ENCODE measurements at regions not wholly inside any gene's neighbourhood (a gene's known extent, or its start where the extent isn't known, plus 50 kb on each side); places are given as distances from the start of the nearest gene placed in this dataset.
"Not testable (repeated sequence)": the region's sequence is repeated elsewhere in the genome, so short reads cannot be mapped to it uniquely, and the experiment has no call there.

DNA sequence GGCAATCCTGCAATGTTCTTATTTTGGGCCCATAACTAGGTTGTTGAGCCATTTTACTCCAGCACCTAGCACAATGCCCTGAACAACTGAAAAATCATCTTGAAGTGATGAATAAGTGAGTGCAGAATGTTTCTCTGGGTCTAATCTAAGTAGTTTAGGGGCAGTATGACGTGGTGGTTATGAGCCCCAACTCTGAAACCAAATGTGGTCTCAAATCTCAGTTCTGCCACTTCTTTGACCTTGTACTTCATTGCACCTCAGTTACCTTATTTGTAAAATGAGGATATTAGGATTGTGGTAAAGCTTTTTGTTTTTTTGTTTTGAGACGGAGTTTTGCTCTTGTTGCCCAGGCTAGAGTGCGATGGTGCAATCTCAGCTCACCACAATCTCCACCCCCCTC, 80.9 kb upstream of the SNX2 start:
- FAIRE-seq (no peak), DNase-seq (no peak)
- Histone ChIP-seq H3K4me1 (ENCODE audit: control insufficient read depth in 3 of 3, insufficient read depth in 2 of 3, low read depth in 1 of 3, low read length in 2 of 3) (no peaks in the 10 kb centered on the region), H3K4me3 (ENCODE audit: low read depth in 1 of 3, low read length in 3 of 3) (no peak overlapping the region), H3K36me3 (ENCODE audit: control insufficient read depth in 3 of 3, insufficient read depth in 2 of 3, low read depth in 1 of 3, low read length in 3 of 3) (no peaks in the 10 kb centered on the region), H3K27me3 (ENCODE audit: control insufficient read depth in 3 of 3, insufficient read depth in 3 of 3, low read length in 3 of 3) (no peaks in the 10 kb centered on the region), H3K9me3 (ENCODE audit: control insufficient read depth in 2 of 2, insufficient read depth in 1 of 2, low read depth in 1 of 2, low read length in 1 of 2) (no peaks in the 10 kb centered on the region), H3K27ac (ENCODE audit: low read depth in 1 of 3, low read length in 2 of 3) (no peak overlapping the region)
- 64 to 81% (median 75%) methylated on average over 3 of the region's 3 CpGs for WGBS, 3 donors

DNA sequence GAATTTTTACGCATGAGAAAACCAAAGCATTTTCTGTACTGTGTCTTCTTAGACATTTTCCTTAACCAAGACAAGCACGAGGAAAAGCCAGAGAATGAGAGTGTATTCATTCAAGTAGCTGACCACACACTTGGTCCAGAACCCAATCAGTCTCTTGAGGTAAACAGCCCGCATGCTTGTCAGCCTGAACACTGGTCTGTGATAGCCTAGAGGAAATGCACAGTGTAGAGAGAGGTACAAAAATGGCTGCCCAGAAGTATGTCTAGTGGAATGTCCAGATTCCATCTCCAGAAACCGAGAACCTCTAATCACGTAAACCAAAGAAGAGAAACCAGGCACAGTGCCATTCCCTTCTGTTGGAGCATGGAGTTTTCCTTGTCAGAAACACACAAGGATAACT, 80.0 kb upstream of the SNX2 start:
- FAIRE-seq (no peak), DNase-seq (no peak)
- Histone ChIP-seq H3K27me3 (ENCODE audit: control insufficient read depth in 3 of 3, insufficient read depth in 3 of 3, low read length in 3 of 3) (no peaks in the 10 kb centered on the region), H3K36me3 (ENCODE audit: control insufficient read depth in 3 of 3, insufficient read depth in 2 of 3, low read depth in 1 of 3, low read length in 3 of 3) (no peaks in the 10 kb centered on the region), H3K4me1 (ENCODE audit: control insufficient read depth in 3 of 3, insufficient read depth in 2 of 3, low read depth in 1 of 3, low read length in 2 of 3) (no peaks in the 10 kb centered on the region), H3K4me3 (ENCODE audit: low read depth in 1 of 3, low read length in 3 of 3) (no peak overlapping the region), H3K27ac (ENCODE audit: low read depth in 1 of 3, low read length in 2 of 3) (no peak overlapping the region), H3K9me3 (ENCODE audit: control insufficient read depth in 2 of 2, insufficient read depth in 1 of 2, low read depth in 1 of 2, low read length in 1 of 2) (no peaks in the 10 kb centered on the region)
- WGBS, 3 donors = 77 to 83% (median 83%) methylated on average over 5 of the region's 5 CpGs

DNA sequence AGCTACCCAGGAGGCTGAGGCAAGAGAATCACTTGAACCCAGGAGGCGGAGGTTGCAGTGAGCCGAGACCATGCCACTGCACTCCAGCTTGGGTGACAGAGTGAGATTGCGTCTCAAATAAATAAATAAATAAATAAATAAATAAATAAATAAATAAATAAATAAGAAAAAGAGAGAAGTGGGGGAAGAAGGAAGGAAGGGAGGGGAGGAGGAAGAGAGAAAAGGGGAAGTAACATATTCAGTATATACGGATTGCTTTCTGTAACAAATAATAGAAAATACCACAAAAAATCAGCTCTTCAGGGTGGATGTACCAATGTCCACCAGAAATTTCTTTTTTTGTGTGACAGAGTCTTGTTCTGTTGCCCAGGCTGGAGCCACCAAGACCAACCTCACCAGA, 78.1 kb upstream of the SNX2 start:
- not testable (repeated sequence) for FAIRE-seq; H3K27ac ChIP-seq (ENCODE audit: low read depth in 1 of 3, low read length in 2 of 3); H3K9me3 ChIP-seq (ENCODE audit: control insufficient read depth in 2 of 2, insufficient read depth in 1 of 2, low read depth in 1 of 2, low read length in 1 of 2); H3K27me3 ChIP-seq (ENCODE audit: control insufficient read depth in 3 of 3, insufficient read depth in 3 of 3, low read length in 3 of 3); DNase-seq; H3K4me3 ChIP-seq (ENCODE audit: low read depth in 1 of 3, low read length in 3 of 3); H3K36me3 ChIP-seq (ENCODE audit: control insufficient read depth in 3 of 3, insufficient read depth in 2 of 3, low read depth in 1 of 3, low read length in 3 of 3); H3K4me1 ChIP-seq (ENCODE audit: control insufficient read depth in 3 of 3, insufficient read depth in 2 of 3, low read depth in 1 of 3, low read length in 2 of 3)
- 81 to 92% (median 91%) methylated on average over 4 of the region's 4 CpGs for WGBS, 3 donors

DNA sequence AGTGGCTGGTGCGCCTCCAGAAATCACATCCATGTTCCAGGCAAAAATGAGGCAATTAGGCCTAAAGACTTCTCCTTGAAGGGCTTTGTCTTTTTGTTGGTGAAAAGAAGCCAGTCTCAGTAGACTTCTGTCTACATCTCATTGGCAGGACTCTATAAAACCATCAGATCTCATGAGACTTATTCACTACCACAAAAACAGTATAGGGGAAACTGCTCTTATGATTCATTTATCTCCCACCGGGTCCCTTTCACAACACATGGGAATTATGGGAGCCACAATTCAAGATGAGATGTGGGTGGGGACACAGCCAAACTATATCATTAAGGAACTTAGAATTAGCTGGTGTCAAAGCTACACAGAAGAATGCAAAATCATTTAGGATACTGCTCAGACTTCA, 77.7 kb upstream of the SNX2 start:
- no peaks in the 10 kb centered on the region for H3K4me1 ChIP-seq (ENCODE audit: control insufficient read depth in 3 of 3, insufficient read depth in 2 of 3, low read depth in 1 of 3, low read length in 2 of 3)
- DNase-seq (no peak), FAIRE-seq (no peak)
- WGBS, 3 donors = 80 to 96% (median 88%) methylated on average over 2 of the region's 2 CpGs
- no peak overlapping the region for H3K4me3 ChIP-seq (ENCODE audit: low read depth in 1 of 3, low read length in 3 of 3)
- H3K27me3 ChIP-seq (ENCODE audit: control insufficient read depth in 3 of 3, insufficient read depth in 3 of 3, low read length in 3 of 3) = no peaks in the 10 kb centered on the region
- H3K9me3 ChIP-seq (ENCODE audit: control insufficient read depth in 2 of 2, insufficient read depth in 1 of 2, low read depth in 1 of 2, low read length in 1 of 2) = no peaks in the 10 kb centered on the region
- no peaks in the 10 kb centered on the region for H3K36me3 ChIP-seq (ENCODE audit: control insufficient read depth in 3 of 3, insufficient read depth in 2 of 3, low read depth in 1 of 3, low read length in 3 of 3)
- no peak overlapping the region for H3K27ac ChIP-seq (ENCODE audit: low read depth in 1 of 3, low read length in 2 of 3)

DNA sequence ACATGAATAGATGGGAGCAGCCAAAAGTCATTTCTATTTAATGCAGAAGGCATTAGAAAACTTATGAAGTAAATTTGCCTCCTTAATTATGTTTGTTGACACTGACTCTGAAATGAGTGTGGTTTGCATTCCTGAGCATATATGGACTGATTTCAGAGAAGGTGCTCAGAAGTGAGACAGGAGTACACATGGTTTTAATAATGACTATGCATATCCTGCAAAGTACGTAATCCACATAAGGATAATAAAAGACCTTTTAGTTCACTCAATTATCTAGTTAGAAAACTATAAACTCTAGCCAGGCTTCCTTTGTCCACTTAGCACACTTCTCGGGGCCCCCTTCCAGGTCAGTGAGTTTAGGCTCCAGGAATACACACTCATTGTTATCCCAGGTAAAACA, 75.7 kb upstream of the SNX2 start:
- 63 to 85% (median 67%) methylated on average over 2 of the region's 2 CpGs for WGBS, 3 donors
- no peak overlapping the region for H3K27ac ChIP-seq (ENCODE audit: low read depth in 1 of 3, low read length in 2 of 3)
- no peaks in the 10 kb centered on the region for H3K9me3 ChIP-seq (ENCODE audit: control insufficient read depth in 2 of 2, insufficient read depth in 1 of 2, low read depth in 1 of 2, low read length in 1 of 2)
- H3K4me1 ChIP-seq (ENCODE audit: control insufficient read depth in 3 of 3, insufficient read depth in 2 of 3, low read depth in 1 of 3, low read length in 2 of 3) = no peaks in the 10 kb centered on the region
- FAIRE-seq (no peak), DNase-seq (no peak)
- H3K36me3 ChIP-seq (ENCODE audit: control insufficient read depth in 3 of 3, insufficient read depth in 2 of 3, low read depth in 1 of 3, low read length in 3 of 3) = no peaks in the 10 kb centered on the region
- no peaks in the 10 kb centered on the region for H3K27me3 ChIP-seq (ENCODE audit: control insufficient read depth in 3 of 3, insufficient read depth in 3 of 3, low read length in 3 of 3)
- no peak overlapping the region for H3K4me3 ChIP-seq (ENCODE audit: low read depth in 1 of 3, low read length in 3 of 3)

DNA sequence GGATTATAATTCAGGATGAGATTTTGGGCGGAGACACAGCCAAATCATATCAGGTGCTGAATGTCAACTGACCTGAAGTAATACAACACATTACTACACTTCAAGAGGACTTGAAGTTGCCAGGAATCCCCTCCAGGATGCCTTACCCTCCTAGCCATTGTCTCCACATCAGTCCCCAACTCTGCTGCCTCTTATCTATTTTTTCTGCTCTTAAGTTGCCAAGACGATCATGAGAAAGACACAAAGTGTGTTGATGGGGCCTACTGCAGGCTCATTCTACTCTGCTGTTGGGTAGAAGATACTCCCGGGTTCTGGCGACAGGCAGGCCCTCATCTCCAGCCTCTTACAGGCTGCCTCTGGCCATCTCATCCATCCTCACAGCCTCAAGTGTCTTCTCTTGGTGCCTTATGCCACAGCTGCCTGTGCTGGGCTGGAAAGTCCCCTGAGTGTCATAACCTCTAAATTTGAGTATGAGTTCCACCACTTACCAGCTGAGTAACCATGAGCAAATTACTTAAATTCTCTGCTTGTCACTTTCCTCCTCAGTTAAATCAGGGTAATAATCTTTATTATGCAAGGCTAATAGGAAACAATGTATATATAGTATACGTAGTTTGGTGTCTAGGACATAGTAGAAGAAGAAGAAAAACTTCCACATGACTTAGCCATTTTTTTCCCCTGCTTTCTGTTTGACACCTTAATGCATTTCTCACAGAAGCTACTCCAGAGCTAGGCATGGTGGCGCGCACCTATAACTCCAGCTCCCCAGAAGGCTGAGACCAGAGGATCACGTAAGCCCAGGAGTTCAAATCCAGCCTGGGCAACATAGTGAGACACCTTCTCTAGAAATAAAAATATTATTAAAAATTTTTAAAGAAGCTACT, 73.0 kb upstream of the SNX2 start:
- FAIRE-seq = no peak
- no peak for DNase-seq
- Histone ChIP-seq H3K4me3 (ENCODE audit: low read depth in 1 of 3, low read length in 3 of 3) (no peak overlapping the region), H3K9me3 (ENCODE audit: control insufficient read depth in 2 of 2, insufficient read depth in 1 of 2, low read depth in 1 of 2, low read length in 1 of 2) (no peaks in the 10 kb centered on the region), H3K27ac (ENCODE audit: low read depth in 1 of 3, low read length in 2 of 3) (no peak overlapping the region), H3K36me3 (ENCODE audit: control insufficient read depth in 3 of 3, insufficient read depth in 2 of 3, low read depth in 1 of 3, low read length in 3 of 3) (no peaks in the 10 kb centered on the region), H3K4me1 (ENCODE audit: control insufficient read depth in 3 of 3, insufficient read depth in 2 of 3, low read depth in 1 of 3, low read length in 2 of 3) (no peaks in the 10 kb centered on the region), H3K27me3 (ENCODE audit: control insufficient read depth in 3 of 3, insufficient read depth in 3 of 3, low read length in 3 of 3) (no peaks in the 10 kb centered on the region)
- 74 to 78% (median 76%) methylated on average over 8 of the region's 8 CpGs for WGBS, 3 donors

DNA sequence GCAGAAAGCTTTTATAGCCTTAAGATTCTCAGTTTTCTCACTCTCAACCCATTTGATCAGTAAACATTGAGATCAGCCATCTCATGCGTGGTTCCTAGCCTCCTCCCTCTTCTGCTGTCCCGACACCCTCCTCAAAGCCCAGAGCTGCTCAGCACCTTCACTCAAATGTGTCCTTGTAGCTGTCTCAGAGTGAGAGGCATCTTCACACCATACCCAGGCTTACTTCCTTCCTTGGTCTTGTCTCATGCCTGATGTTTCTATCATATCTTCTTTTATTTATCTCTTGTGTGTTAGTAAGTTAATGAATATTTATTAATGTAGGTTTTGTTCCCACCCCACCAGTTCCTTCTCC, 72.4 kb upstream of the SNX2 start:
- WGBS, 3 donors = 65 to 83% (median 78%) methylated on average over 2 of the region's 2 CpGs
- Histone ChIP-seq H3K9me3 (ENCODE audit: control insufficient read depth in 2 of 2, insufficient read depth in 1 of 2, low read depth in 1 of 2, low read length in 1 of 2) (no peaks in the 10 kb centered on the region), H3K4me1 (ENCODE audit: control insufficient read depth in 3 of 3, insufficient read depth in 2 of 3, low read depth in 1 of 3, low read length in 2 of 3) (no peaks in the 10 kb centered on the region), H3K4me3 (ENCODE audit: low read depth in 1 of 3, low read length in 3 of 3) (no peak overlapping the region), H3K27ac (ENCODE audit: low read depth in 1 of 3, low read length in 2 of 3) (no peak overlapping the region), H3K36me3 (ENCODE audit: control insufficient read depth in 3 of 3, insufficient read depth in 2 of 3, low read depth in 1 of 3, low read length in 3 of 3) (no peaks in the 10 kb centered on the region), H3K27me3 (ENCODE audit: control insufficient read depth in 3 of 3, insufficient read depth in 3 of 3, low read length in 3 of 3) (no peaks in the 10 kb centered on the region)
- DNase-seq = no peak
- no peak for FAIRE-seq

DNA sequence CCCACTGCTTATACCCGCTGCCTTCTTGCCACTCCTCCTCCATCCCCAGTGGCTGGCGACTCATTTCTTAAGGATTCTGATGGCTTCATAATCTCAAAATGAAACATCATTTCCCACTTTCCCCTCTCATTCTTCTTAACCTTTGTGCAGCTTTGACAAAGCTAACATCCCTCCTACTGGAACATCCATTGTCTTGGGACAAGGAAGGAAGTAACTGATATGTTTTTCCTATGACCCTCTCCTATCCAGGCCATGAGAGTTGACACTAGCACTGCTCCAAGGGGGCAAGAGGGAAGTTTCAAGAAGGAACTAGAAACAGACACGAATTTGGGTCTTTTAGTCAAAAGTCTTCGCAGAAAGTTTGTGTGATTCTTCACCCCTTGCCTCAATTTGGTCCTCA, 71.7 kb upstream of the SNX2 start:
- Histone ChIP-seq H3K27ac (ENCODE audit: low read depth in 1 of 3, low read length in 2 of 3) (no peak overlapping the region), H3K36me3 (ENCODE audit: control insufficient read depth in 3 of 3, insufficient read depth in 2 of 3, low read depth in 1 of 3, low read length in 3 of 3) (no peaks in the 10 kb centered on the region), H3K27me3 (ENCODE audit: control insufficient read depth in 3 of 3, insufficient read depth in 3 of 3, low read length in 3 of 3) (no peaks in the 10 kb centered on the region), H3K9me3 (ENCODE audit: control insufficient read depth in 2 of 2, insufficient read depth in 1 of 2, low read depth in 1 of 2, low read length in 1 of 2) (no peaks in the 10 kb centered on the region), H3K4me1 (ENCODE audit: control insufficient read depth in 3 of 3, insufficient read depth in 2 of 3, low read depth in 1 of 3, low read length in 2 of 3) (no peaks in the 10 kb centered on the region), H3K4me3 (ENCODE audit: low read depth in 1 of 3, low read length in 3 of 3) (no peak overlapping the region)
- no peak for DNase-seq
- no peak for FAIRE-seq
- 74 to 89% (median 86%) methylated on average over 4 of the region's 4 CpGs for WGBS, 3 donors
